ENCODE measurements at regions not wholly inside any gene's neighbourhood (a gene's known extent, or its start where the extent isn't known, plus 50 kb on each side); places are given as distances from the start of the nearest gene placed in this dataset.

DNA sequence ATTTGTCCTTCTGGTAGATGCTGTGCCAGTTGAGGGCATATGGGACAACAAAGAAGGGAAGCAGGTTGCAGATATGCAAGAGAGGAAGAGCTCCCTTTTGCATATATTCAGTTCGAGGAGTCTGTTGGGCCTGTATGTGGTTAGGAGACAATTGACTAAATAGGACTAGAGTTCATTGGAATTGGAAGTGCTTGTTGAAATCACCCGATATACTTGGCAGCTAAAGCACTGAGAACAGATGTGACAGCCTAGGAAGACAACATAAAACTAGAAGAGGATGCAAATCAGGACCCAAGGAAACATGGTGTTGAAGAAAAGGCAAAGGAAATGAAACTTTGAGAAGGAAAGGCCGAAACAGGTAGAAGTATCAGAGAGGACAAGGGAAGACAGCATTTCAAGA lies 215.2 kb upstream of the P2RY1 start:
- ChIA-PET POLR2A (no interaction called here), CTCF (no interaction called here)
- no peak overlapping the region for H3K4me3 Mint-ChIP-seq
- DNase-seq: no peak
- no peaks in the 10 kb centered on the region for H3K36me3 Mint-ChIP-seq (ENCODE audit: low read depth)
- ATAC-seq: no peak
- H3K4me1 Mint-ChIP-seq (ENCODE audit: low read depth): no peaks in the 10 kb centered on the region
- no peak overlapping the region for H3K27ac Mint-ChIP-seq
- no peaks in the 10 kb centered on the region for H3K9me3 Mint-ChIP-seq
- TF ChIP-seq, protein P1, sequence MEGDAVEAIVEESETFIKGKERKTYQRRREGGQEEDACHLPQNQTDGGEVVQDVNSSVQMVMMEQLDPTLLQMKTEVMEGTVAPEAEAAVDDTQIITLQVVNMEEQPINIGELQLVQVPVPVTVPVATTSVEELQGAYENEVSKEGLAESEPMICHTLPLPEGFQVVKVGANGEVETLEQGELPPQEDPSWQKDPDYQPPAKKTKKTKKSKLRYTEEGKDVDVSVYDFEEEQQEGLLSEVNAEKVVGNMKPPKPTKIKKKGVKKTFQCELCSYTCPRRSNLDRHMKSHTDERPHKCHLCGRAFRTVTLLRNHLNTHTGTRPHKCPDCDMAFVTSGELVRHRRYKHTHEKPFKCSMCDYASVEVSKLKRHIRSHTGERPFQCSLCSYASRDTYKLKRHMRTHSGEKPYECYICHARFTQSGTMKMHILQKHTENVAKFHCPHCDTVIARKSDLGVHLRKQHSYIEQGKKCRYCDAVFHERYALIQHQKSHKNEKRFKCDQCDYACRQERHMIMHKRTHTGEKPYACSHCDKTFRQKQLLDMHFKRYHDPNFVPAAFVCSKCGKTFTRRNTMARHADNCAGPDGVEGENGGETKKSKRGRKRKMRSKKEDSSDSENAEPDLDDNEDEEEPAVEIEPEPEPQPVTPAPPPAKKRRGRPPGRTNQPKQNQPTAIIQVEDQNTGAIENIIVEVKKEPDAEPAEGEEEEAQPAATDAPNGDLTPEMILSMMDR (IDR thresholded peaks at IDR 0.05): no peak
- intact Hi-C loops (cut with micrococcal nuclease): no loop called here
- peaks cover 5% of the 10 kb centered on the region for H3K27me3 Mint-ChIP-seq

DNA sequence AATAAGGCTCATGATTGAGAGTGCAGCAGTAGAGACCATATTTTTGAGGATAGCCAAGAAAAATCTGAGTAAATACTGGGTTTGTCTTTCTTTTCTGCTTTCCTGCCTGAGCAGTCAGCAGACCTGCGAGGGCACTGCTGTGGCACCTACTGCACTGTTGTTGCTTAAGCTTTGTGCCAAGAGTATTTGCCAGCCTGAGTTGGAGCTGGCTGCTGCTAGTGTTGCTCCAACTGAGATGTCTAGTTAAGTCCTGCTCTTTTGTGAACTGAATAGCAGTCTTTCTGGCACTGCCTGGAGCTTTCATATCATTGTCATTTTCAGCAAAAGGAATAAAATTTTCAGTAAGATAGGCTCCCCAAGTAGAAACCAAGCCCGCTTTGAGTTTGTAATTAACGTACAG lies 214.5 kb upstream of the P2RY1 start:
- no peak for DNase-seq
- no peak overlapping the region for H3K4me3 Mint-ChIP-seq
- peaks cover under 1% of the 10 kb centered on the region for H3K27me3 Mint-ChIP-seq
- no peaks in the 10 kb centered on the region for H3K4me1 Mint-ChIP-seq (ENCODE audit: low read depth)
- H3K36me3 Mint-ChIP-seq (ENCODE audit: low read depth): no peaks in the 10 kb centered on the region
- no peak for ATAC-seq
- no peaks in the 10 kb centered on the region for H3K9me3 Mint-ChIP-seq
- TF ChIP-seq, protein P1 (IDR thresholded peaks at IDR 0.05): no peak
- CTCF ChIA-PET: no interaction called here
- H3K27ac Mint-ChIP-seq: no peak overlapping the region
- intact Hi-C loops (cut with micrococcal nuclease): no loop called here
- POLR2A ChIA-PET: no interaction called here

DNA sequence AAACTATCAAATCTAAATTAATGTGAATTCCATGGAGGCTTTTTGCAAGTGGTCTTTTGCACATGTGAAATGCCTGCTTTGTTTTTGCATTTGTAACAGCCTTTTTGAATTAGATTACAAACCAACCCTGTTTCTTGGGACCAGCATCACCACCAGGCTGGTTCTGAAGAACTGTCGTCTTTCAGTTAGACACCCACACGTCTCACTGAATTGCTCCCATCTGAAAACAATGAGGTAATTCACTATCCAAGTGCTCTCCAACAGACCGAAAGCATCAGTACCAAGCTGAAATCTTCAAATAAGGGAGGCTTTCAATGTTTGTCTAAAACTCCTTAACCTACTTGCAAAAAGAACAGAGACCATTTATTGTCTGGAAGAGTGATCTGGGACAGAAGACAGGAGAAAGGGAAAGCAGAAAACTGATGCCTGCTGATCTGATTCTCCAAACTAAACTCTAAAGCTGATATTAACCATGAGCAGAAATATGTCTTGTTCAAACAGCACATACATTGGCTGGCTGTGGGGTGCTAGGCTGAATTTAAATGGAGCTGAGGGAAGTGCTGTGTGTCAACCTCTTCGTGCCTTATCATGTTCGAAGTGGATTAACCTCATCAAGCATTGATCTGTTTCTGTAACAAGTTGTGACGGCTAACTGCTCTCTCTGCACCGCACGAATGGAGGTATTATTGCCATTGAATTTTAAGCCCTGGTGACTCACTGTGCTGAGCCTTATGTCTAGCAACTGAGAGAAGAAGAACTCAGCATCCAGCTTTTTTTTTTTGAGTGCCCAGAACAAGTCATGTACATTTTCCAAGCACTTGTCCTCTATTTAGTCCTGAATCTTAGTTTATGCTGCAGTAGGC lies 213.7 kb upstream of the P2RY1 start:
- DNase-seq: no peak
- POLR2A ChIA-PET: no interaction called here
- intact Hi-C loops (cut with micrococcal nuclease): no loop called here
- Mint-ChIP-seq H3K27ac (no peak overlapping the region), H3K4me1 (ENCODE audit: low read depth) (no peaks in the 10 kb centered on the region), H3K9me3 (no peaks in the 10 kb centered on the region), H3K4me3 (no peak overlapping the region), H3K27me3 (no peaks in the 10 kb centered on the region), H3K36me3 (ENCODE audit: low read depth) (no peaks in the 10 kb centered on the region)
- TF ChIP-seq, protein P1 (IDR thresholded peaks at IDR 0.05): no peak
- ATAC-seq: no peak
- CTCF ChIA-PET: no interaction called here

DNA sequence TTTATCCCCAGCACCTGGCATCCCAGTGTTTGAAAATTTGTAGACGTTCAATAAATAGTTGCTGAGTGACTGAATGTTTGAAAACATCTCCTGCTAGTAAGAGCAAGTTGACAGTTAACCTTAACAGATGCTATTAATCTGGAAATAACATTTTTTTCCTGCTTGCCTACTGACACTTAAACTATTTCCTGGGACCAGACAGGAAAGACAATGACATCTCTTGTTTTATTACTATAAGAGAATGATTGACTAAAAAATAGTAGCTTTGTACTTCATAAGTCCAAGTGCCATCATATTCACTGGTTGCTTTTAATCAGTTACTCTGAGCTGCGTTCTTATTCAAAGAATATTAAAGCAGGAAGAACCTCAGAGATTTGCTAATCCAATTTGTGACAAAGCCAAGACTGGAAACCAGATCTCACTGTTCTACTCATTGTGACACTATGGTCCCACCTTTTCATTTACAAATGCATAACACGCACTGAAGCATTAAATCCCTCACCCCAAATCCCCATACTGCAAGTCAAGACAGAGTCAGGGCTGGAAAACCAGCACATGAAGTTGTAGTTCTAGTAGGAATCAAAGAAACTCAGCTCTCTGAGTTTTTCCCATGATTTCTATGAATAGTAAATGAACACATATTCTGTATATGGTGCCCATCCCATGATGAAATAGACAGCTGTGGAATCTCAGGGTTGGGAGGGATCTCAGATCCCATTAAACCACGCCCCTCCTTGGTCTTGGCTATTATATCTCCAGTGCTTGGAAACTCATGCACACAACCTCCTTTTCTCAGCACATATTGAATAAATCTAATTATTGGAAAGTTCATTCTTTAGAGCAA lies 212.7 kb upstream of the P2RY1 start:
- H3K36me3 Mint-ChIP-seq (ENCODE audit: low read depth): no peaks in the 10 kb centered on the region
- no peaks in the 10 kb centered on the region for H3K4me1 Mint-ChIP-seq (ENCODE audit: low read depth)
- H3K9me3 Mint-ChIP-seq: no peaks in the 10 kb centered on the region
- TF ChIP-seq, protein P1 (IDR thresholded peaks at IDR 0.05): no peak
- H3K4me3 Mint-ChIP-seq: no peak overlapping the region
- ChIA-PET POLR2A (no interaction called here), CTCF (no interaction called here)
- intact Hi-C loops (cut with micrococcal nuclease): no loop called here
- H3K27ac Mint-ChIP-seq: no peak overlapping the region
- ATAC-seq (no peak), DNase-seq (no peak)
- H3K27me3 Mint-ChIP-seq: no peaks in the 10 kb centered on the region

DNA sequence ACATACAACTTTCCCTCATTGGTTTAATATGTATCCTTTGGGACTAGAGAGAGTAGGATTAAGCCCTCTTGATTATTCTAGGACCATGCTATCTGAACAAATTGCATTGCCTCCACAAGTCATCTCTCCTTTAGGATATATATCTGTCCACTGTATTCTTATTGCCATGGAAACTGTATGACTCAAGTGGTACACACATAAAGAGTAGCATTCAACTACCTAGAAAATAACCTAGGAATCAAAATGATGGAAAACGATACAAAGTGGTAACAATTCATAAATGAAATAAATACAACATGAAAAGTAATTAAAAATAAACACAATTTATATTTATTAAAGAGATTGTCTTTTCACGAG lies 212.1 kb upstream of the P2RY1 start:
- H3K9me3 Mint-ChIP-seq: no peaks in the 10 kb centered on the region
- intact Hi-C loops (cut with micrococcal nuclease): no loop called here

More for the DNA sequence above, 212.1 kb upstream of the P2RY1 start:
- no peaks in the 10 kb centered on the region for H3K27me3 Mint-ChIP-seq
- no peak for ATAC-seq
- H3K4me1 Mint-ChIP-seq (ENCODE audit: low read depth): no peaks in the 10 kb centered on the region
- DNase-seq: no peak
- ChIA-PET POLR2A (no interaction called here), CTCF (no interaction called here)
- no peaks in the 10 kb centered on the region for H3K36me3 Mint-ChIP-seq (ENCODE audit: low read depth)
- H3K4me3 Mint-ChIP-seq: no peak overlapping the region
- no peak overlapping the region for H3K27ac Mint-ChIP-seq
- TF ChIP-seq, protein P1 (IDR thresholded peaks at IDR 0.05): no peak
